HG02943 (cell line): ENCODE measurements at regions not wholly inside any gene's neighbourhood (a gene's known extent, or its start where the extent isn't known, plus 50 kb on each side); places are given as distances from the start of the nearest gene placed in this dataset.
"Not testable (repeated sequence)": the region's sequence is repeated elsewhere in the genome, so short reads cannot be mapped to it uniquely, and the experiment has no call there.

Source experiments
- ATAC-seq: cut with Tn5 transposase; IDR thresholded peaks from one replicate; pipeline ENCODE4 v1.9.1; 2021; ENCODE audit warnings: mild to moderate bottlenecking, low read depth, moderate library complexity; ENCODE audit not compliant: unreplicated experiment

- ATAC-seq = no peak
Measured at GRCh38 chr21:28617300-28617699, 375.4 kb downstream of the LTN1 start.

- no peak for ATAC-seq
Measured at GRCh38 chr21:28615276-28615675, 377.4 kb downstream of the LTN1 start.

- no peak for ATAC-seq
Measured at GRCh38 chr21:28614791-28615190, 377.9 kb downstream of the LTN1 start.

GRCh38 chr21:28608646-28609045, 384.0 kb downstream of the LTN1 start:
- ATAC-seq = no peak

GRCh38 chr21:28607545-28607944, 385.1 kb downstream of the LTN1 start:
- ATAC-seq = no peak

- no peak for ATAC-seq
Measured at GRCh38 chr21:28604946-28605537, 387.6 kb downstream of the LTN1 start.

GRCh38 chr21:28602546-28602945, 390.1 kb downstream of the LTN1 start:
- ATAC-seq = no peak

- ATAC-seq = no peak
Measured at GRCh38 chr21:28598214-28598613, 394.5 kb downstream of the LTN1 start.

GRCh38 chr21:28592205-28592865, 400.3 kb downstream of the LTN1 start:
- no peak for ATAC-seq

- ATAC-seq = no peak
Measured at GRCh38 chr21:28590676-28591075, 402.0 kb downstream of the LTN1 start.

- no peak for ATAC-seq
Measured at GRCh38 chr21:28590026-28590425, 402.7 kb downstream of the LTN1 start.

GRCh38 chr21:28588997-28589396, 403.7 kb downstream of the LTN1 start:
- no peak for ATAC-seq

- ATAC-seq = no peak
Measured at GRCh38 chr21:28587748-28588147, 404.9 kb downstream of the LTN1 start.

- ATAC-seq = no peak
Measured at GRCh38 chr21:28581976-28582375, 410.7 kb downstream of the LTN1 start.

- not testable (repeated sequence) for ATAC-seq
Measured at GRCh38 chr21:28581311-28581731, 411.4 kb downstream of the LTN1 start.

GRCh38 chr21:28580585-28580984, 412.1 kb downstream of the LTN1 start:
- no peak for ATAC-seq

GRCh38 chr21:28579986-28580550, 412.6 kb downstream of the LTN1 start:
- no peak for ATAC-seq

GRCh38 chr21:28568692-28569091, 424.0 kb downstream of the LTN1 start:
- no peak for ATAC-seq

GRCh38 chr21:28563933-28564332, 428.7 kb downstream of the LTN1 start:
- ATAC-seq = not testable (repeated sequence)

GRCh38 chr21:28561772-28562171, 430.9 kb downstream of the LTN1 start:
- no peak for ATAC-seq

- ATAC-seq = no peak
Measured at GRCh38 chr21:28554660-28555475, 437.8 kb downstream of the LTN1 start.
